GM10248 (cell line): ENCODE measurements at regions not wholly inside any gene's neighbourhood (a gene's known extent, or its start where the extent isn't known, plus 50 kb on each side); places are given as distances from the start of the nearest gene placed in this dataset.
"Not testable (repeated sequence)": the region's sequence is repeated elsewhere in the genome, so short reads cannot be mapped to it uniquely, and the experiment has no call there.

Experiments used
- CTCF ChIA-PET: fragments of 300-600 bp; sonication (Branson Sonifier 250); formaldehyde crosslinking; extraction: SDS; loops from one replicate; lab custom pipeline; 2021; ENCODE audit warnings: antibody characterized with exemption; lab: Yijun Ruan, JAX
- POLR2A ChIA-PET: fragments of 350-650 bp; sonication (Branson Sonifier 250); formaldehyde crosslinking; extraction: SDS; loops from one replicate; lab custom pipeline; 2020; ENCODE audit warnings: antibody characterized with exemption; lab: Yijun Ruan, JAX
- DNase-seq: peaks from one replicate; pipeline ENCODE4 v3.0.0; 2012; ENCODE audit errors: extremely low spot score
- CTCF ChIP-seq: IDR thresholded peaks from 2 replicates; pipeline ENCODE4 v1.5.1; 2012; ENCODE audit warnings: mild to moderate bottlenecking, low read depth; ENCODE audit errors: extremely low read depth, missing control alignments, control extremely low read depth

- no peak for TF ChIP-seq CTCF
- ChIA-PET CTCF (interaction anchor here (1.0 kb wide), 1 partner anchor 9 kb away, joined by 3 read pairs; no protein-coding TSS in a partner anchor), POLR2A (no interaction called here)
- no peak for DNase-seq
These were observed 73.2 kb downstream of the TTC6 start for GRCh38 chr14:37668646-37669045.

- ChIA-PET POLR2A (no interaction called here), CTCF (interaction anchor here (1.0 kb wide), 1 partner anchor 9 kb away, joined by 3 read pairs; no protein-coding TSS in a partner anchor)
- TF ChIP-seq CTCF = no peak
- DNase-seq = no peak
These were observed 73.8 kb downstream of the TTC6 start for GRCh38 chr14:37669242-37669641.

- TF ChIP-seq CTCF = no peak
- DNase-seq = no peak
- CTCF ChIA-PET = no interaction called here
- POLR2A ChIA-PET = no interaction called here
These were observed 78.0 kb downstream of the TTC6 start for GRCh38 chr14:37673439-37673838.

GRCh38 chr14:37678916-37679315, 83.5 kb downstream of the TTC6 start:
- no peak for DNase-seq
- no peak for TF ChIP-seq CTCF
- ChIA-PET CTCF (no interaction called here), POLR2A (no interaction called here)

DNA sequence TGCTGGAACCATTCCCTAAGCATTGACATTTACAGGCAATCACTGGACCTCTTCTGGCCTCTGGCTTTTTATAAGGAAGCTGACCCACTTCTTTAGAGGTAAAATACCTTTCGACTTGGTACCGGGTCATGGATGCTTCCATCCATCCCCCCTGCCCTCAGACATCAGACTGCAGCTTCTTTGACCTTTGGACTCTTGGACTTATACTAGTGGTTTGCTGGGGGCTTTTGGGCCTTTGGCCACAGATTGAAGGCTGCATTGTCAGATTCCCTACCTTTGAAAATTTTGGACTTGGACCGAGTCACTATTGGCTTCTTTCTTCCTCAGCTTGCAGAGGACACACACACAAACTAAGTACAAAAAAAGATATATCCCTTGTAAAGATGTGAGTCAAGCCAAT, 86.1 kb downstream of the TTC6 start:
- no peak for DNase-seq
- CTCF ChIA-PET = no interaction called here
- POLR2A ChIA-PET = no interaction called here
- no peak for TF ChIP-seq CTCF

- CTCF ChIA-PET, DNase-seq, POLR2A ChIA-PET: not testable (repeated sequence)
These were observed 97.3 kb downstream of the TTC6 start for GRCh38 chr14:37692680-37693079.

DNA sequence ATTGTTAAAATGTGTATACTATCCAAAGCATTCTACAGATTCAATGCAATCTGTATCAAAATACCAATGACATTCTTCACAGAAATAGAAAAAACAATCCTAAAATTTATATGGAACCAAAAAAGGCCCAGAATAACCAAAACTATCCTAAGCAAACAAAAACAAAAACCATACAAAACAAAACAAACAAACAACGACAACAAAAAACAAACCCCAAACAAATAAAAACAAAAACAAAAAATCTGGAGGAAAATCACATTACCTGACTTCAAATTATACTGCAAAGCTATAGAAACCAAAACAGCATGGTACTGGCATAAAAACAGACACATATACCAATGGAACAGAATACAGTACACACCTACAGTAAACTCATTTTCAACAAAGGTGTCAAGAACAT, 98.0 kb downstream of the TTC6 start:
- CTCF ChIA-PET, DNase-seq, POLR2A ChIA-PET: not testable (repeated sequence)

DNA sequence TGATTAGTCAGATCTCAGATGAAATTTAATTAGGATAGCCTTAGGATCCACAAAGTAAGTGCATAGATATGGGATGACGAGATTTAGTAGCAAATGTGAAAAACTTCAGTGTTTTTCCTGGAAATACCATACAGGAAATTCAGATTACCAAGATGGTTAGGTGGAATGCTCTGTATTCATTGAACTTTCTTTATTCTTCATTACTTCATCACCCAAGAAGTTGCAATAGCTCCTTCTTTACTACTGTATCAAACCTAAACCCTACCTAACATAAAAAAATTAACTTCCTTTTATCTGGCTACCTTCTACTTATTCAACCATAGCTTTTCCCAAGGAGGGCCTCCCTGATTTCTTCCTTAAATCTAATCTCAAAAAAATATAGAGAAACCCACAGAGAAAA, 100.4 kb downstream of the TTC6 start:
- ChIA-PET CTCF (no interaction called here), POLR2A (no interaction called here)
- DNase-seq = no peak
- no peak for TF ChIP-seq CTCF
